PC-9 (cell line): ENCODE measurements at regions not wholly inside any gene's neighbourhood (a gene's known extent, or its start where the extent isn't known, plus 50 kb on each side); places are given as distances from the start of the nearest gene placed in this dataset.

Experiments used
- CTCF ChIP-seq: fragments of 200-600 bp; sonication (generic); conservative IDR thresholded peaks from 2 replicates; pipeline ENCODE4 v1.6.1; 2017; ENCODE audit warnings: mixed run types, antibody characterized with exemption, mild to moderate bottlenecking, moderate library complexity
- EZH2 ChIP-seq: fragments of 200-600 bp; sonication (generic); IDR thresholded peaks from 2 replicates; pipeline ENCODE4 v1.8.0; 2017; ENCODE audit warnings: antibody characterized with exemption, low read depth

- TF ChIP-seq CTCF (no peak), EZH2 (no peak)
These were observed 1614.3 kb downstream of the REEP3 start for GRCh38 chr10:65135508-65135907.
